ENCODE measurements at regions not wholly inside any gene's neighbourhood (a gene's known extent, or its start where the extent isn't known, plus 50 kb on each side); places are given as distances from the start of the nearest gene placed in this dataset.

GRCh38 chr2:155518094-155518493 lies 814.4 kb downstream of the NR4A2 start:
- H3K36me3 Mint-ChIP-seq (ENCODE audit: low read depth): no peaks in the 10 kb centered on the region
- TF ChIP-seq, protein P1, sequence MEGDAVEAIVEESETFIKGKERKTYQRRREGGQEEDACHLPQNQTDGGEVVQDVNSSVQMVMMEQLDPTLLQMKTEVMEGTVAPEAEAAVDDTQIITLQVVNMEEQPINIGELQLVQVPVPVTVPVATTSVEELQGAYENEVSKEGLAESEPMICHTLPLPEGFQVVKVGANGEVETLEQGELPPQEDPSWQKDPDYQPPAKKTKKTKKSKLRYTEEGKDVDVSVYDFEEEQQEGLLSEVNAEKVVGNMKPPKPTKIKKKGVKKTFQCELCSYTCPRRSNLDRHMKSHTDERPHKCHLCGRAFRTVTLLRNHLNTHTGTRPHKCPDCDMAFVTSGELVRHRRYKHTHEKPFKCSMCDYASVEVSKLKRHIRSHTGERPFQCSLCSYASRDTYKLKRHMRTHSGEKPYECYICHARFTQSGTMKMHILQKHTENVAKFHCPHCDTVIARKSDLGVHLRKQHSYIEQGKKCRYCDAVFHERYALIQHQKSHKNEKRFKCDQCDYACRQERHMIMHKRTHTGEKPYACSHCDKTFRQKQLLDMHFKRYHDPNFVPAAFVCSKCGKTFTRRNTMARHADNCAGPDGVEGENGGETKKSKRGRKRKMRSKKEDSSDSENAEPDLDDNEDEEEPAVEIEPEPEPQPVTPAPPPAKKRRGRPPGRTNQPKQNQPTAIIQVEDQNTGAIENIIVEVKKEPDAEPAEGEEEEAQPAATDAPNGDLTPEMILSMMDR (conservative IDR thresholded peaks at IDR 0.05): no peak

GRCh38 chr2:155517362-155517761 lies 815.2 kb downstream of the NR4A2 start:
- no peaks in the 10 kb centered on the region for H3K9me3 Mint-ChIP-seq

More at GRCh38 chr2:155518094-155518493, 814.4 kb downstream of the NR4A2 start:
- Histone ChIP-seq H3K27ac (ENCODE audit: low read depth, low read length) (no peak overlapping the region), H3K9me3 (ENCODE audit: control insufficient read depth, low read length) (no peaks in the 10 kb centered on the region), H3K36me3 (ENCODE audit: control insufficient read depth, insufficient read depth, low read length) (no peaks in the 10 kb centered on the region), H3K27me3 (ENCODE audit: control insufficient read depth, insufficient read depth, low read length, poor library complexity, severe bottlenecking) (no peaks in the 10 kb centered on the region), H3K4me3 (ENCODE audit: low read length) (no peak overlapping the region), H3K4me1 (ENCODE audit: control insufficient read depth, insufficient read depth, low read length) (no peaks in the 10 kb centered on the region), H3K9ac (ENCODE audit: extremely low read depth, low read length, poor library complexity, severe bottlenecking) (no peak overlapping the region)
- H3K27me3 Mint-ChIP-seq (ENCODE audit: insufficient read depth): no peaks in the 10 kb centered on the region
- no peak overlapping the region for H3K27ac Mint-ChIP-seq
- no peak overlapping the region for H3K4me3 Mint-ChIP-seq
- no peak for DNase-seq
- no peaks in the 10 kb centered on the region for H3K9me3 Mint-ChIP-seq
- no peaks in the 10 kb centered on the region for H3K4me1 Mint-ChIP-seq
- 87 to 90% methylated on average over 2 to 3 of the region's 3 CpGs for WGBS, 2 experiments (ENCODE audit: insufficient coverage in 1 of 2, insufficient read length in 1 of 2)

DNA sequence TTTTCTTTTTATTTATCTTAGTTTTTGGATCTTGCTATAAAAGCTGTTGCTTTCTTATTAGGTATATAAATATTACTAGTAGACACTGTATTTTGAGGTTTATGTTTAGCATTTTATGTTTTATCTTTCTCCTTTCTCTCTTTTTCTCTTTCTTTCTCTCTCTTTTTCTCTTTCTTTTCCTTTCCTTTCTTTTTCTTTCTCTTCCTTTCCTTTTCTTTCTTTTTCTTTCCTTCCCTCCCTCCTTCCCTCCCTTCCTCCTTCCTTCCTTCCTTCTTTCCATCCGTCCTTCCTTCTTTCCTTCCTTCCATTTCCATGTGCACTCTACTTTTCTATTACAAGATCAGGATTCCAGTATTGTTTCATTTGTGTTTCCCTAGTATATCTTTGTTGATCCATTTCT lies 814.8 kb downstream of the KCNJ3 start:
- no peak overlapping the region for H3K27ac Mint-ChIP-seq
- no peaks in the 10 kb centered on the region for H3K4me1 ChIP-seq (ENCODE audit: control insufficient read depth, insufficient read depth, low read length)
- H3K9me3 Mint-ChIP-seq: no peaks in the 10 kb centered on the region
- no peaks in the 10 kb centered on the region for H3K9me3 ChIP-seq (ENCODE audit: control insufficient read depth, low read length)
- no peaks in the 10 kb centered on the region for H3K36me3 Mint-ChIP-seq (ENCODE audit: low read depth)
- no peaks in the 10 kb centered on the region for H3K36me3 ChIP-seq (ENCODE audit: control insufficient read depth, insufficient read depth, low read length)
- TF ChIP-seq, protein P1 (conservative IDR thresholded peaks at IDR 0.05): no peak
- no peaks in the 10 kb centered on the region for H3K27me3 ChIP-seq (ENCODE audit: control insufficient read depth, insufficient read depth, low read length, poor library complexity, severe bottlenecking)
- no peak for DNase-seq
- 79% methylated on average over 1 of the region's 1 CpG; no CpG with 5 or more reads in 1 of the 2 experiments for WGBS, 2 experiments (ENCODE audit: insufficient coverage in 1 of 2, insufficient read length in 1 of 2)
- no peak overlapping the region for H3K9ac ChIP-seq (ENCODE audit: extremely low read depth, low read length, poor library complexity, severe bottlenecking)
- peaks cover 4% of the 10 kb centered on the region for H3K4me1 Mint-ChIP-seq
- H3K27ac ChIP-seq (ENCODE audit: low read depth, low read length): no peak overlapping the region
- no peak overlapping the region for H3K4me3 ChIP-seq (ENCODE audit: low read length)
- no peaks in the 10 kb centered on the region for H3K27me3 Mint-ChIP-seq (ENCODE audit: insufficient read depth)
- H3K4me3 Mint-ChIP-seq: no peak overlapping the region

More at GRCh38 chr2:155517362-155517761, 815.2 kb downstream of the NR4A2 start:
- WGBS, 2 experiments (ENCODE audit: insufficient coverage in 1 of 2, insufficient read length in 1 of 2): 88 to 100% methylated on average over 1 of the region's 1 CpG
- no peak overlapping the region for H3K4me3 ChIP-seq (ENCODE audit: low read length)
- no peaks in the 10 kb centered on the region for H3K36me3 Mint-ChIP-seq (ENCODE audit: low read depth)
- no peaks in the 10 kb centered on the region for H3K9me3 ChIP-seq (ENCODE audit: control insufficient read depth, low read length)
- no peaks in the 10 kb centered on the region for H3K27me3 ChIP-seq (ENCODE audit: control insufficient read depth, insufficient read depth, low read length, poor library complexity, severe bottlenecking)
- no peak overlapping the region for H3K9ac ChIP-seq (ENCODE audit: extremely low read depth, low read length, poor library complexity, severe bottlenecking)
- no peaks in the 10 kb centered on the region for H3K4me1 ChIP-seq (ENCODE audit: control insufficient read depth, insufficient read depth, low read length)
- DNase-seq: no peak
- no peak overlapping the region for H3K27ac Mint-ChIP-seq
- TF ChIP-seq, protein P1 (conservative IDR thresholded peaks at IDR 0.05): no peak
- no peak overlapping the region for H3K27ac ChIP-seq (ENCODE audit: low read depth, low read length)
- H3K27me3 Mint-ChIP-seq (ENCODE audit: insufficient read depth): no peaks in the 10 kb centered on the region
- H3K4me3 Mint-ChIP-seq: no peak overlapping the region
- H3K36me3 ChIP-seq (ENCODE audit: control insufficient read depth, insufficient read depth, low read length): no peaks in the 10 kb centered on the region
- no peaks in the 10 kb centered on the region for H3K4me1 Mint-ChIP-seq

All from endodermal cell (in vitro differentiated cells).